Effector CD8-positive, alpha-beta T cell (primary cell): ENCODE measurements at regions not wholly inside any gene's neighbourhood (a gene's known extent, or its start where the extent isn't known, plus 50 kb on each side); places are given as distances from the start of the nearest gene placed in this dataset.

ENCODE experiments used
- DNase-seq: peaks from one replicate; lab custom pipeline; 2025; lab: John Stamatoyannopoulos, UW

DNA sequence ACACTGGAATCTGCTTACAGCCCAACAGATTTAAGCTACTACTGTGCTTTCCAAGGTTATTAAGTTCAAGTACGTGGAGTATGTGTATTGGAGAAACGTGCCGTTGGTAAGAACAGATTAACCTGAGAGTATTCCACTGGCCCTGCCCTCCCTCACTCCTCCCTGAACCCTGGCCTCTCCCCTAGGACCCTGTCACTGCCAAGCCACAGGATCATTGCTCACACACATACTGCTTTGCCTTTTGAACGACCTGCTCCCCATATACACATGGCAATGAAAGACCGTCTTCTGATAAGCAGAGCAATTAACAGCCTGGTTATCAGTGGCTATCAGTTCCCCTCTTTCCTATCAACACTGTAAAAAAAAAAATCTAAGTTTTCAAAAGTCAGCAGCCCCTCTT is 458.9 kb upstream of the DYNLRB2 start:
- DNase-seq, result no peak

DNA sequence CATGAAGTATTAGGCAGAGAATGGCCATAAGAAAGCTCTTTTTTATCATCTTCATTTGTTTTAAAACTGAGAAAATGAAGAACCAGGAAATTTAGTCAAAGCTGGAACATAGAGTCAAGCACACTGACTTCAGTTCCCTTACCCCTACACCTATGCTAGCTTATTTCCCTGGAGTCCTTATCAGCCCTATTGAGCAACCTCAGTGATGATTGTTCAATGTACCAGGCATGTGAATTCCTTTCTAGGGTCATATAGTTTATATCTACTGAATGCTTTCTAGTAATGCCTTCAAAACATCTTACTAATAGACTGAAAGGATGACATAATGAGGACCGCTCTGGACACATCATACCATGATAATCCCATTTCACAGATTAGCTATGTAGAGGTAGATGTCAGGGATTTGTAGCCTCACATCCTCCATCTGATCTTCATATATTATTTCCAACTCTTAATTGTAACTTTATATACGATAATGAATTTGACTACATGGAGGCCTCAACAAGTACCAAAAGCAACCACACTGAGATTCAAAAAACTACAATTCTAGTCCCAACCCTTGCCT is 460.4 kb upstream of the DYNLRB2 start:
- DNase-seq, result no peak

DNA sequence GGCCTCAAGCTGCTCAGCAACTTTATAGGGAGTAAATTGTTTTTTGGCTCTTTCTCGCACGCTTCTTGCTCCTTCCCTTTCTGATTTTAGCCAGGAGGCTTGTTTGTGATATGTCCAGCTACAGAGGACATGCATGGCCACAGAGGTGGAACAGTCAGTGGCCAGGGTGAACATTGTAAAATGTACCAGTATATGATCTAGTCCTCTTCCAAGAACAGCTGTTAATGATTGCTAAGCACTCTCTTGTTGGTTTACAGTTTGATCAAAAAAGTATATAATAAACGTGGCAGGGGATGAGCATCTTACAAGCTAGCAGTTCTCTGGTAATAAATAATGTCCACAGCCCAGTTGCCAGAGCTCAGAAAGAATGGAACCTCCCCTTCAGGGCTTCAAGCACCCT is 461.7 kb upstream of the DYNLRB2 start:
- DNase-seq, result no peak

DNA sequence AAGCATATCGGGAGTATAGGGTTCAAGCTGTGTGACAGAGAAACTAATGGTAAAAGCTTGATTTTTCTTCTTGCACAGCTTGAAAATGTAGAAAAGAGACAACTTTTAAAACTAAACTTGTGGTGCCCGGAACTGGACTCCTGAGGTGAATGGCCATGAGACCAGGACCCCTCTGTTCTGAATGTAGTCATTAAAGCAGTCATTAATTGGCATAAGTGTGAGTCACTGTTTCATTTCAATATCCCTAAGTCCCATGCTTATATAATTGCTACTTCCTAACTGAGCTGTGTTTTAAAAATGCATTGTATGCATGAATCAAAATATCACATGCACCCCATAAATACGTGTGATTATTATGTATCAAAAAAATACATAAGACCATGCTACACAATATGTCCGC is 463.1 kb upstream of the DYNLRB2 start:
- no peak for DNase-seq

DNA sequence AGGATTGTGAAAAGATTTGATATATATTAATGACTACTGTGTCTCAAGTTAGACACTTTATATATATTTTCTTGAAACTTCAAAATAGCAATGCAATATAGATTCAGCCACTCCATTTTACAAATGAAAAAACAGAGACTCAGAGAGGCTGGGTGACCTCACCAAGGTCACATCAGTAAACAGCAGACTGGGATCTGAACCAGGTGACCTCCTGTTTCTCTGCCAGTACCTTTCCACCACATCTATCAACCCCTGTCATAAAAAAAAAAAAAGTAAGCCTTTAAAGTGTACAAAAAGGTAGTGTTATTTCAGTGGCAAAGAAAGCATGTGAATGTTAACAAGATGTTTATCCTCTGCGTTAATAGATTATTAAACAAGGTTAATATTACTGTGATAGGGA is 466.5 kb upstream of the DYNLRB2 start:
- DNase-seq, result no peak

DNA sequence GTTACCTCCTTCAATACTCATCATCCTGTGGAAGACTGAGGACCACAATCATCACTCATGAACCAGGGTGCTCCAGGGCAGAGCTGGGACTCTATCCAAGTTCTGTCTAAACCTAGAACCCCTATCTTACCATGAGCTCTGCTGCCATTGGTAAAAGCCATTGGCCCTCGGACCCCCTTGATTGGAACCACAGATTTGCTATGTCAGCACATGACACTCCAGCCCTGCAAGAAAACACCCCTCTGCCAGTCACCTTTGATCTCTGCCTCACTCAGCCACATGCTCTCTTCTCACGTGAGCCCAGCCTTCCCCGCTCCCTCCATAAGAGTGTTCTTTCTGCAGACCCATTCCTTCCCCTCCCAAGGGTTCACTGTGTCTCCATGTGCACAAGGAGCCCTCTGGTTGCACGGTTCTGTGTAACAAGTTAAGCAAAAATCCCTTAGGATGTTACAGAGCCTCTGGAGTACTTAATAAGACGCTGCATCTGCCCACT is 468.8 kb upstream of the DYNLRB2 start:
- no peak for DNase-seq

DNA sequence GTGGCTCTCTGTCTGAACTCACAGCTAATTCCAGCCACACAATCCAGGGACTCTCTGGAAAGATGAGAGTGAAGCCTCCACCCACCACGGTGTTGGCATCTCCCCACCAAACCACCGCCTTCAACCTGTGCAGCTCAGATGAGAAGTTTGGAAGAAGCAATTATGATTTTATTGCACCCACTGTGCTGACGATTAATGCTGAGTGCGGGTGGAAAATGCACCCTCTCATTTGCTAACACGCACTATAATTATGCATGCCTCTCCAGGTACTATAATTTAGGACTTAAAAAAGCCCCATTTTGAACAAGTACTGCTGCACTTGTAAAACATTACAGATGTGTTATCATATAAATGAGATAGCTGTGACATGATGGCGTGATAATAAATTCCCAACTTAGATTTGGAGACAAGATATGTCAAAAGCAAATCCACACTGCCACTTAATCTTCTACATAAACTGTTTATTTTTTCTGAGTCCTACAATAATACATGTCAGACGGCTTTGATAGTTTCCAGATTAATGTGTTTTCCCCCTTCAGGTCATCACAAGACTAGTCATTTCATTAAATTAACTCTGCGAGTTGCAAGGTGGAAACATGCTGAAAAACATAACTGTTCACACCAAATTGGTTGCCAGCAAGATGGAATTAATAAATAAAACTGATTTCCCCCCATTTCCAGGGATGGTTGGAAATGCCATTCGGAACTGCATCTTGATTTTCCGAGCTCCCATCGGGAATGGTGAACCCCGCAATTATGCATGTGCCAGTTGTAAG is 466.5 kb upstream of the MAF start:
- DNase-seq, result no peak

DNA sequence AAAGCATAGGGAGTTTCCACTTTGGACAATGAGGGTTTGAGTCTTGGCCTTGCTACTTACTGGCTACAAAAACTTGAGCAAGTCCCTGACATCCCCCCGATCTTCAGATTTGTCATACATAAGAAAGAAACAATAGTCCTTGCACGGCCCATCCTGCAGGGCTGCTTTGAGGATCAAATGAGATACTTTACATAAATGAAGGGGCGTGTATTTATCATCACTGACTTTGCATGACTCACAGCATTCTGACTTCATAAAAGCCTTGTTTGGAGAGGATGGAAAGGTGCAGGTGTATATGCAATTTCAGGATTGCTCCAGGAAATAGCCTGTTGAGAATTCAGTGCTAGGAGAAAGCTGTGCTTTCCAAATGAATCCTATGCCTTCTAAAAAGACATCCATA is 465.0 kb upstream of the MAF start:
- no peak for DNase-seq

DNA sequence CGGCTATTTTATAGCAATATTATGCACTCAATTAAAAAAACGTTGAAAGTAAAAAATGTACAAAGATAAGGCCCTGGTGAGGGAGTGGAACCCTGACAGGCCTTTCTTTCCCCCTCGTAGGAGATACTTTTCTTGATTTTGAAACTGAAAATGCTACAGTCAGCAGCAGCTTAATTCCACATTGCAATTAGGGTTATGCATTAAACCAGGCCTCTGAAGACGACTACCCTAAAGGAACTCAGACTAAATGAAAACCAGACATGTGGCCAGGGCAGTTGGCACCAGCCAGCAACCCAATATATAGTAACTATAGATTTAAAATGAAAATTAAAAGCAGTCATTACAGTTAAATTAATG is 463.2 kb upstream of the MAF start:
- DNase-seq, result no peak

DNA sequence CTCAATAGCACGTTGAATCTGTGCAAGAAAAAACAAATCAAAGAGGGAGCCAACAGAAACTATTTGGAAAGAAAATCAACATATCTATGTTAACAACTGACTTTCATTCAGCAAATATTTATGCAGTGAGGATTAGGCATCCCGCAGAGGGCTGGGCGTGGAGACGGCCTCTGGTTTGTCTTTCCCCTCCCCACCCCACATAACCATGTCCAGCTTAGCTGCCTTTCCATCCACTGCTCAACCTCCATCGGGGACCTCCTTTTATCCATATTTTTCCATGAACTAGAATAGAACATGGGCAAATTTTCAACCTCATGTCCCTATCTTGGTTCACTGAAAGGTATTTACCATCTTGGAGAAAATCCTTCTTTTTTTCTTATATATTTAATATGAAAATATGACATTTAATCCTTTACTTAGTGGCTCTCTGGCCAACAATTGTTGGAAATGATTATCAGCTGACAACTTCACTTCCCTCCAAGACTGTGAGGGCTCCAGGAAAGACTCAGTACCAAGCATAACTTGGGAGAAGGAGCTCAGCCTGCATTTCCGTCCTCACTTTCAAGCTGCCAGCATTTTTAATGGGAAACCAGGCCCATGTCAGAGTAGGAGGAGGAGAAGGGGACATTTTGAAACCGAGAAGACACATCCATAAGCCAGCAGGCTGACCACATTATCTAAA is 462.6 kb upstream of the MAF start:
- no peak for DNase-seq

DNA sequence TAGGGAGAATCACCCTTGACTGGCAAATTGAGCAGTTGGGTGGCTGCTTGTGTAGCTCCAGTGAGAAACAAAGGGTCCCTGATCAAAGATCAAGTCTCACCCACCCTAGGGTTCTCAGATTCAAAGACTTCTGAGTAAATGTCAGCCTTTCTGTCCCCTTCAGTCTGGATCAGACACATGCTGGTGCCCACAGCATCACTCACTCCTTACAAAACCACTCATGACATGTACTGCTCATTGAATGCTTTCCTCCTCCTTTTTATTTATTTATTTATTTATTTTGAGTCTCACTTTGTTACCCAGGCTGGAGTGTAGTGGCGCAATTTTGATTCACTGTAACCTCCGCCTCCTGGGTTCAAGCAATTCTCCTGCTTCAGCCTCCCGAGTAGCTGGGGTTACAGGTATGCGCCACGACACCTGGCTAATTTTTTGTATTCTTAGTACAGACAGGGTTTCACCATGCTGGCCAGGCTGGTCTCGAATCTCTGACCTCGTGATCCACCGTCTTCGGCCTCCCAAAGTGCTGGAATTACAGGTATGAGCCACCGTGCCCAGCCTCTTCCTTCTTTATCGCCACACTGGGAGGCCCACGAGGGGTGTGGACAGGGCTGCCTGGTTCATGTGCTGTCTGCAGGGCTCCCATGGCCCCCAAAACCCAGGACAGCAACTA is 462.0 kb upstream of the MAF start:
- DNase-seq, result no peak

DNA sequence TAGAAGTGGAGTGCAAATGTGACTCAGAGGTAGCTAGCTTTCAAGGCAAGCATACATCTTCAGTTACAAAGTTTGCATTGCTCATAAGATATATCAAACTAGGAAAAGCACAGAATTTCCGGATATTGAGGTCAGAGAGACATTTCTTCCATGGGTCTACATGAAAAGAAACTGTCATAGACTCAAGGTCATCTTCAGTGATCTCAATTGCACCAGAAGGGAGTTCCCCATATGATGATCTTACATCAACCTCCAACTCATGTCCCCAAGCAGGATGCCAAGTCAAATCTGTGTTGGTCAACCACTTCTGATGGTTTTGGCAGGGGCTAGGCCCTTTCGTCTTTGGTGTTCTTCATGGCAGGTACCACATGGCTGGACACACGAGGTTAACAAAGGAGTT is 459.9 kb upstream of the MAF start:
- DNase-seq, result no peak

DNA sequence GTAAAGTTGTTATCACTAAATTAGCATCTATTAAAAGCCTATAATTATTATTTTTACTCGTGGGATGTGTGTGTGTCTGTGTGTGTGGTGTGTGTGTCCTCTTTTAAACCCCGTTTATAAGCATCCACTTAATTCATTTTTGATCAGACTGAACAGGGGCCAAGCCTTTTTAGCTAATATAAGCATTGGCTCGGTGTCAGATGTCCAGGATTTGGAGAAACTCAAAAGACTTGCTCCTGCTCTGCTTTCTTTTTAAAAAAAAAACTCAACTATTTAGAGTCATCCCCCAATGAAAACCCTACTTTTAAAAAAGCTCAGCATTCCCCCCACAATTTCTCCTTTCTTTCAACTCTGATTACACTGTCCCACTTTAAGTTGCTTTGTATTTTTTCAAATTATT is 459.3 kb upstream of the MAF start:
- no peak for DNase-seq

DNA sequence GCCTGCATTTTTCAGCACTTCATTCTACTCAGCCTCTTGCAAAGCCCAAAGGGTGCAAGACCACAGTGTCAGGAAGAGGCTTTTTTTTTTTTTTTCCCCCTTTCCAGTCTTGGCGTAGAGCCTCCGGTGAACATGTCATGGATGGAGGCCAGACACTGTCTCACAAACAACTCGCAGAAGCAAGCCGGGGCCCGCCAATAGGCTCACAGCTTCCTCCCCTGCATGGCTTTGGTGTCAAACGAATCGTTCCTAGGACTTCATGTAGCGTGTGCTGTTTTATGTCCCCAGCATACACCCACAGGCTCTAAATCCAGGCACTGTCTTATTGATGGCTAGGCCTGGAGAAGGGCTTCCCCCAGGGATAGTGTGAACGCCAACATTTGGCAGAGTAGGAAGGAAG is 457.7 kb upstream of the MAF start:
- DNase-seq, result no peak

DNA sequence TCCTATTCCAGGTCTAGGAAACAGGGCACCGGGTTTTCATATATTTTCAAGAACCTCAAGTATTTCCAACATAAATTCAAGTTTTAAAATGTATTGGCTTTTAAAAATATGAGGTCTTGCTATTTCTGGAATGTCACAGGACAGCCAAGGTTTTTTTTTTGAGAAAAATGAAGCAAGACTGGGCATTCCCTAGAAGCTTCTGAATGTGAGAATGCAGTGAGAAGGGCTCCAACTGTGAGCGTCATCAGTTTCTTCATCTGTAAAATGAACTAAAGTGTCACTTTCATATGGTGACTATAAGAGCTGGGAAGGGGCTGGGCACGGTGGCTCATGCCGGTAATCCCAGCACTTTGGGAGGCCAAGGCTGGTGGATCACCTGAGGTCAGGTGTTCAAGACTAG is 455.8 kb upstream of the MAF start:
- no peak for DNase-seq

DNA sequence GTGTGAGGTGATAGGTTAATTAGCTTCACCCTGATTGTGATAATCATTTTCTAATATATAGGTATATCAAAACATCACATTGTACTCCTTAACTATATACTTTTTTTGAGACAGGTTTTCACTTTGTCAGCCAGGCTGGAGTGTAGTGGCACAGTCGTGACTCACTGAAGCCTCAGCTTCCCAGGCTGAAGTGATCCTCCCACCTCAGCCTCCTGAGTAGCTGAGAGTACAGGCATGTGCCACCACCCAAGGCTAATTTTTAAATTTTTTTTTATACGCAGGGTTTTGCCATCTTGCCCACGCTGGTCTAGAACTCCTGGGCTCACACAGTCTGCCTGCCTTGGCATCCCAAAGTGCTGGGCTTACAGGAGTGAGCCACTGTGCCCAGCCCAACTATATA is 455.3 kb upstream of the MAF start:
- no peak for DNase-seq

DNA sequence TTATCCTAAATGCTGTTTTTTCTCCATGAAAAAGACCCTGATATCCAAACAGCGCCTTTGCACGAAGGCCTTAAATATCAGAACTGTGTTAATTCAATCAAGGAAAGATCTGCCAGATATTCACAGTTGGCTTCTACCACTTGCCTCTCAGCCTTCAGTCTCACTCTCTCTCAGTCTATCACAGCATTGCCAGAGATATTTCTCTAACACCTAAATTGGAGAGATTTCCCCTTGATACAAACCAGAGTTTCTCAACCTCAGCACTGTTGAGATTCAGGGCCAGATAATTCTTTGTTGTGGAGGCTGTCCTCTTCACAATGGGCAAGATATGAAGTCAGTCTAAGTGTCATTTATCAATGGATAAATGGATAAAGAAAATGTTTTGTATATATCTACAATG is 454.1 kb upstream of the MAF start:
- DNase-seq, result no peak

DNA sequence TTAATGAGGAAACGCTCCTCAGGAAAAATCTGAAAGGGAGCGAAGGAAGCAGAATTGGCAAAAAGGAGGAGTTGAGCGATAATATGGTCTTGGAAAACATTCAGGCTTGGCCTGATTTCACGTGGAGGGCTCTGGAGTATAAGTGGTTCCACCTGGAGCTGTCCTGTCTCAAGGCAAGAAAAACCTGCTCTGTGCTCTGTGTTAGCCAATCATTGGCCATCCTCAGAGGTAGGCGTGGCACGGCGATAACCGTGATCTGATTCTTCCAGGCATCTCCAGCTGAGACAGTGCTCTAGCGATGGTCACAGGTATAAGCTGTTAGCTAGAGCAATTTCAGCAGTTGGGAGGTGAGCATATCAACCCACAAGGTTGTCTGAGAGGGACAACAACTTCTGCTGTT is 450.5 kb upstream of the MAF start:
- no peak for DNase-seq

DNA sequence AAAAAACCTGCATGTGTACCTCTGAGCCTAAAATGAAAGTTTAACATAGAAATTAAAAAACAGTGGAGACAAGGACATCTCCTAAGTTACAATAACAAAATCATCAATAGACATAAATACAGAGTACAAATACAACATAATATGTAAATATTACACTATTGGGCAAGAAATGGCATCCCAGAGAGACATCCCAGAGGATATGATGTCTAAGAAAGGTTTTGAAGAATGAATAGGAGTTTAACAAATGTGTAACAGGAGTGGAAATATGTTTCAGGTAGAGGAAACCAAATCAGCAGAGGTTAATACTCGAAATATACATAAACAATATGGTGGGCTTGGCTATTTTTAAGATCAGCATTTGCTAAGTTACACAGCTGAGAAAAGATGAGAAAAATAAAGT is 447.7 kb upstream of the MAF start:
- DNase-seq, result no peak

DNA sequence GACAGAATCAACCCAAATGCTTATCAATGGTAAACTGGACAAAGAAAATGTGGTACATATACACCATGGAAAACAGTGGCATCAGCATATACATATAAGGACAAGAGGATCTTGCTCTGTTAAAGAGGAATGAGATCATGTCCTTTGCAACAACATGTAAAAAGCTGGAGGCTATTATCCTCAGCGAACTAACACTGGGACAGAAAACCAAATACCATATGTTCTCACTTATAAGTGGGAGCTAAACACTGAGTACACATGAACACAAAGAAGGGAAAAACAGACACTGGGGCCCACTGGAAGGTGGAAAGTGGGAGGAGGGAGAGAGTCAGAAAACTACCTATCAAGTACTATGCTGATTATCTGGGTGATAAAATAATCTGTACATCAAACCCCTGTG is 447.3 kb upstream of the MAF start:
- DNase-seq, result no peak

DNA sequence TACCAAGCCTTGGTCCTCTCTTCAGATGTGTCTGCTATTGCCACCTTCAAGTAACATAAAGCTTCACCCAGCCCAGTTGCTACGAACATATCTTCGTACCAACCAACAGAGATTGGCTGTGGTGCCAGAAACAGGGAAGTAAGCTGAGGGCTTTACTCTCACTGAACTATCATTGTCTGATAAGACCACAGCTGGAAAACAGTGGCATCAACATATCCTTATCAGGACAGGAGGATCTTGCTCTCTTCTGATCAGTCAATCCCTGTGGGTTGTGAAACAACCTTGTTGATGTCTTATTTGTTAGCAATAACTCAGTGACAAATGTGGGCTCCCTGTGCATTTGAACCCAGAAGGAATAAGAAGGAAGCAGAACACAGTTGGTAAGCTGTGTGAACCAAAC is 446.3 kb upstream of the MAF start:
- DNase-seq, result no peak

DNA sequence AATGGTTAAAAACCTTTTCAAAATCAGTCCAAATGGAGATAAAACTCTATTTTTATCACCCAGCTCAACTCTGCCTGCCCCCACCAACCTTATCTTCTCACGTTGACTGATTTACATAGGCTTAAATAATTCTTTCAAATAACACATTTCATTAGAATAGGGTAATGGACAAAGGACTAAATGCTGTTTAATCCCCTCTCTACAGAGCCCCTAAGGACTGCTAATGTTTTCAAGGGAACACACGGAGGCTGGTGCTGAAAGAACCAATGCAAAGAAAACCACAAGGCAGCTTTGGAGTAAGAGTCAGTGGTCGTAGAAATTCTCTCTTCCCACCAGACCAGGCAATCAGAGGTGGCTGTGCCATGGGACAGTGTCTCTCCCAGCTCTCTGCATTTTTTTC is 445.7 kb upstream of the MAF start:
- no peak for DNase-seq

DNA sequence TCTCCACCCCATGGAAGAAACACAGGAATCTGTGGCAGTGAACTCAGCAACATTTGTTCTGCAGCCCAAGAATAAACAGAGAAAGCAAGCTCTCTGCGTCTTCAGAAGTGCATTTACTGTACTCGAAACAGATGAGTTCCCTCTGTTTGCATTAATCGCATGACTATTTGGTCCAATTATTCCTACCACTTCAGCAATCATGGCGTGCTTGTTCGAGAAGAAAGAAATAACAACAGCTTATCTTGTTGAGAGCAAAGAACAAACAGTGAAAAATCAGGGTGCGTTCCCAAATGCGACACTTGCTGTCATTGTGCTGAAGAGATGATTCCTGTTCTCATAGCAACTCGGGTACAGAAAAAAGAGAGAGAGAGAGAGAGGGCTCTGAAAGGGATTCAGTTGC is 445.3 kb upstream of the MAF start:
- DNase-seq, result no peak
